HG03139 (cell line): ENCODE measurements at regions not wholly inside any gene's neighbourhood (a gene's known extent, or its start where the extent isn't known, plus 50 kb on each side); places are given as distances from the start of the nearest gene placed in this dataset.

Experiments used
- ATAC-seq: cut with Tn5 transposase; IDR thresholded peaks from one replicate; pipeline ENCODE4 v1.9.1; 2021; ENCODE audit not compliant: unreplicated experiment

DNA sequence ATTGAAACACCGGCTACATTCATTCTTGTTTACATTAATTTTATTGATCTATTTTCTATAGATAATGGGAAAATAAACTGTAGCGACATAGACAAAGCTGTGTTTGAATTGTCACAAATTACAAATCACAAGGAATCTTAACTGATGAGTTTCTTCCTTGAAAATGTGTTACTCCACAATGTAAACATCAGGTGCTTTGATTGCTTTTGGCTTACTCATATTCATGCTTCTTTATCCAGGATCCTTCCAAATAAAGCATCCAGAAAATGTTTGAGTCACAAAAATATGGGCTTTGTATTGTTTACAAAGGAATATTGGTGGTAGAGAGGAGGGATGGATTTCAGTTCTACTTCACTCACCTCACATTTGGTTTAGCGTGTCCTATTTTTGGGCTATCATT, 64.0 kb downstream of the BMP2 start:
- ATAC-seq: no peak

DNA sequence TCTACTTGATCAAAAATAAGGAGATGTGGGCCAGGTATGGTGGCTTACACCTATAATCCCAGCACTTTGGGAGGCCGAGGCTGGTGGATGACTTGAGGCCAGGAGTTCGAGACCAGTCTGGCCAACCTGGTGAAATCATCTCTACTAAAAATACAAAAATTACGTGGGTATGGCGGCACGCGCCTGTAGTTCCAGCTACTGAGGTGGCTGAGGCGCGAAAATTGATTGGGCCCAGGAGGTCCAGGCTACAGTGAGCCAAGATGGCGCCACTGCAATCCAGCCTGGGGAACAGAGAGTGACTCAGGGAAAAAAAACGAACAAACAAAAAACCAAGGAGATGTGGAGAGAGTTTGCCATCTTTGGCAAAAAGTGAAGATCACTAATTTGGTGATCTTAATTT, 65.3 kb downstream of the BMP2 start:
- no peak for ATAC-seq

DNA sequence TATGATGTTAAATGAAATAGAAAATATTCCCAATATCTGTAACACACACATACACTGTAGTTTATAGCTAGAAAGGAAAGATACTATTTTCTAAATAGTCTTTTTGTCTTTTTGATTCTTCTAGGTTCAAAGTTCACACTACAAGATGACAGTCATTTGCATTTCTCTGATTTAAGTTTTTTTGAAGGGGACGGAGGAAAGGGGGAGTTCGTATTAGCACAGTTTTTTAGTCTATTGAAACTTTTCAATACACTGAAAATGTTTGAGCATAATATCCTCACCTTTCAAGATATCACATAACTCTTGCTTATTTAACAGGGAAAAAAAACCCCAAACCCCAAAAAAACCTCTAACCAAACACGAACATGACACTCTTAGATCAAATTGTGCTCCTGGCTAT, 68.1 kb downstream of the BMP2 start:
- no peak for ATAC-seq

DNA sequence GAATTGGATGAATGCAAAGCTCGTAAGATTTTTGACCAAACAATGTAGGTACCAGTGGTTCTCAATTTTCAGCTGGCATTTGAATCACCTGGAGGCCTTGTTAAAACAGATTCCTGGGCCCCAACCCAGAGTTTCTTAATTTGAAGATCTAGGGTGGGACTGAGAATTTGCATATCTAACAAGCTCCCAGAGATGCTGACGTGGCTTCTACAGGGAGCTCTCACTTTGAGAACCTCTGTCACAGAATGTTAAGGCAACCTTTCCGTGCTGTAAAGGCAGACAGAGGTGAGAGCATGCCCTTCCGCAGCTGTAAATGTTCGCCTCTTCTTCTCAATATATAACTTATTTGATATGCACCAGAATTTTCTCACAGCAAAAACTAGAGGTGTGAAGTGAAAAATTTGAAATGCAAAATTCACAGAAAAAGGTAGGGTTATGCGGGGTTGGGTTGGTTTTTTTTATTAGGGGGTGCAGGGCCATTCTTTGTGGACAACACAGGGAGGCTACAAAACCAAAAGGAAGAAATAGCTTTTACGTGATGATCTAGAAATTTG, 69.4 kb downstream of the BMP2 start:
- no peak for ATAC-seq

DNA sequence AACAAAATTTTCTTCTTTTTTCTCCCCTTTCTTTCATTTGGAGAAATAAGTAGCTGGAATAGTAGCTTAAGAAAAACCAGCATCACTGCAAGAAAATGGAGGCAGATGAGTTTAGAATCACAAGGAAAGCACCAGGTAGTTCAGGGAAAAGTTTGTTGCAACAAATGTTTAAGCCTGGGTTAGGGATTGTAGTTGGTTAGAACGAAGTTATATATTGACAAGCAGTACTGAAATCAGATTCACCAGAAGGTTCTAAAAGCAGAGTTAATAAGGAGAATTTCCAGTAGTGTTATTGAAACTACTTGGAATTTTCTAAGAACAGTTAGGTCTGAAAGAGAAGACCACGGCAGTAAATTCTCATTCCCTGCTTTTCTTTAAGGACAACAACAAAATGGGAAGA, 70.2 kb downstream of the BMP2 start:
- ATAC-seq: no peak

DNA sequence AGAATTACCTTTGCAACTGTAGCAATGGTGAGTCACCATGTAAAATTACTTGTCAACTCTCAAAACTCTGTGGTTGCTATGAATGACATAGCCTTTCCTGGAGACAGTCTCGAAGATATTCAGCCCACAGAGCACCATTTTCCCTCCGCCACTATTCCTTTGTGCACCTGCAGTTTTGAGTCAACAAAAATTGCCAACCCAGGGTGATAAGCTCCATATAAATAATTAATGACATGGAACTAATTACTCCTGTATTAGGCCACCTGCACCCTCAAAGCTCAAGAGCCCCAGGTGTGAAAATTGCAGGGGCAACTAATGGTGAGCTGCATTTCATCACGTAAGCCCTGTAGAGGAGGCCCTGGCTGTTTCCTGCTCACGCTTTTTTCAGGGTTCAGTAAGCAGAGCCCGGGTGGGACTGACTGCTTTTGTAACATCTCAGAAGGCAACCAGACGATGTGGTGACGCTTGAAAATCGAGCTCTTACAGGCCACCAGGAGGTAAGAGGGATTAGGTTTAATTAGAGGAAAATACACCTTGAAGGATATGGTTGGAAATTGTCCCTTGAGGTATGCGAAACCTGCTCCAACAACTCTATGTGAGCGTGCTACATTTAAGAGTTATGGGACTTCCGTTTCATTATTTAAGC, 70.8 kb downstream of the BMP2 start:
- ATAC-seq: no peak

DNA sequence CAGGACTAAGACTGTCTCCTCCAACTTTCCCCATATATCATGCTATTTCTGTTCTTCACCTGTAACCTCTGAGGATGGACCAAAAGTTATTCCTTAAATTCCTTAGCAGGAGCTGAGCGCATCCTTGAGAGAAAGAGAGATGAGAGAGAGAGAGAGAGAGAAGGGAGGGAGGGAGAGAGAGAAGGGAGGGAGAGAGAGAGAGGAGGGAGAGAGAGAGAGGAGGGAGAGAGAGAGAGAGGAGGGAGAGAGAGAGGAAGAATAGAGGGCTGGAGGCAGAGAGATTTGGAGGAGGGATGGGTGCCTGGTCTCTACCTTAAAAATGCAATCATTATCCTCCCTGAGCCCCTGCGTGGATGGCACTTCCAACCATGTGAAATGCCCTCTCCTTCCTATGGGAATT, 73.6 kb downstream of the BMP2 start:
- no peak for ATAC-seq

DNA sequence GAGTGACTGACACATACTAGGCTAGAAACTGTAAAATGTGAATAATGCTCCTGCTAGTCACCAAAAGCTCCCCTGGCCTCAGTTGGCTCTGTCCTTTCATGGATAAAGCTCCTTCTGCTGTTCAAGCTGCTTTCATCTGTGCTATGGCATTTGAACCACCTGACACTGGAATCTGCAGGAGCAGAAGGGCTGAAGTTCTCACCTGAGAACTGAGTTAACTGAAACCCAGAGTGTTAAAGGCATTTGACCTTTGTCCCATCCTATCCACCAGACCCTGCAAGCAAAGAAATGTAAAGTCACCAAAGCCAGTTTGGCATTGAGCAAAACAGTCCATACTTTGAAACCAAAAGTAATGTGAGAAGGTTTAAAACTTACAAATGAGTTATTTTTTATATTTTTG, 77.7 kb downstream of the BMP2 start:
- ATAC-seq: no peak

DNA sequence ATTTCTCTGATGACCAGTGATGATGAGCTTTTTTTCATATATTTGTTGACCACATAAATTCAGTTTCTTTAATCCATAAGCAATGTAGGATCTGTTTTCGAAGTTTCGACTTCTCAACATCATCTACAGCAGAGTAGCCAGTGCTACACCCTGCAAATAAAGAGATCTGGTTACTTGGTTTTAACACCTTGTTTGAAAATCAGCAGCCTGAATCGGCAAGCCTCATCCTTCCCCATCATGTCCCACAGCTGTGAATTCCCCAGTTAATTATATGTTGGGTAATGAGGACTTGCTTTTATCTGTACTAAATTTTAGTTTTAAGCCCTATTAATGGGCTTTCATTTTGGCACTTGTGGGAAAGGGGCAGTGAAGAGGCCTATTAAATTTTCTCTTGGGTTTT, 80.6 kb downstream of the BMP2 start:
- ATAC-seq: no peak

DNA sequence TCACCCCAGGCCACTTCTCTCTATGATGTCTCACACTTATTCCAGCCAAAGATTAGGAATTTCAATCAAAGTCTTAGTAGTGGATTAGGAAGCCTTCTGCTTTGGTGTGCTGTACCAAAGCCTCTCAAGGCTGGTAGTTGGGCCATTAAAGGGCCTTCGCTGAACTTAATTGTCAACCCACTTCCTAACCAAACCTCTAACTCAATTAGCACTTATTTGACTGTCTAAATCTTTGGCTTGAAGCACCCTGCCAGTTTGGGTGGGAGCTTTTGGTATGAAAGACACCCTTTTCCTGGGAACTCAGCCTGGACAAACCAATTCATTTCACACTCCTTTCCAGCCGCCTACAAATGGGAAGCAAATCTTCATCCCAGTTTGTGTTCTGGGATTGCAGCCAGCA, 81.5 kb downstream of the BMP2 start:
- no peak for ATAC-seq

DNA sequence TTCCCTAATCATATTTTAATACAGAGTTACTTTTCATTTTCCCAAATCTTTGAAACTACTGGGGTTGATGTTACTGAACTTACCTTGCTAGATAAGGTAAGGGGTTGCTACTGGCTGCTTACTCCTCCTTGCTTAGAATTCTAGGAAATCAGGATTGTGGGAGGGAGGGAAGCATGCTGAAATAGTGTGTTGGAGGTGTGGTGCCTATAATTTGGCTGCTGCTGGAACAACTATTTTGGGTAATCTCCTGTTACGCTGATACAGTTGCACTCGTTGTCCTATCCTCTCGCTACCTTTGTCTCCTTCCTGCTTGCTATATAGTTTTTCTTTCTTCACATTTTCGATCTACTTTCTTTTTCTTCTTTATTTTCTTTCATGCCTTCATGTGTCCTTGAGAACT, 83.7 kb downstream of the BMP2 start:
- ATAC-seq: no peak

DNA sequence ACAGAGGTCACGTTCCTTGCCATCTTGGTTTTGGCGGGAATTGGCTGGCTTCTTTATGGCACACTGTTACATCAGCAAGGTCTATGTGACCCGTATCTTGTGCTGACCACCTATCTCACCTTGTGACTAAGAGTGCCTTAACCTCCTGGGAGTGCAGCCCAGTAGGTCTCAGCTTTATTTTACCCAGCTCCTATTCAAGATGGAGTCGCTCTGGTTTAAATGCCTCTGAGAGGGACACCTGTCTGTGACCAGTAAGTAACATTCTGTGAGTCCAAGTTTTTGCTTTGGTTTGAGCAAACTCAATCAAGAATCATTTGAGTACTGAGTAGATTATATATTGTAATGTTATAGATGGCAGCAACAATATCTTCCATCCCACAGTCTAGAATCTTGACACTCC, 85.0 kb downstream of the BMP2 start:
- ATAC-seq: no peak

DNA sequence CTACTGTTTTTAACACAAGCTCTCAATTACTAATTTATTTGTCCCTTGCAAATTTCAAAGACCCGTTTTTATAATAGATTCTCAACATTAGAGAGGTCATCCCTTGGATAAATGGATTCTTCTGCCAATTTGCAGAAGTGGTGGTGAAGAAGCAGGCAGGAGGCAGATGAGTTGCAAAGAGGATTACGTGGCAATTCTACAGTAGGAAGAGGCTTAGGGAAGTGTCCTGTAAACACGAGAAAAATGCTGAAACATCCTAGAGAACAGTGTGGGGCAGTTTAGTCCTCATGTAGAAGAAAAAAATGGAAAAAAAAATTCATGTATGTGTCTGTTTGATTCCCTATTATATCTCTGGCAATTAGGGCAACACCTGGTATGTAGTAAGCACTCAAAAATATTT, 87.6 kb downstream of the BMP2 start:
- ATAC-seq: no peak

DNA sequence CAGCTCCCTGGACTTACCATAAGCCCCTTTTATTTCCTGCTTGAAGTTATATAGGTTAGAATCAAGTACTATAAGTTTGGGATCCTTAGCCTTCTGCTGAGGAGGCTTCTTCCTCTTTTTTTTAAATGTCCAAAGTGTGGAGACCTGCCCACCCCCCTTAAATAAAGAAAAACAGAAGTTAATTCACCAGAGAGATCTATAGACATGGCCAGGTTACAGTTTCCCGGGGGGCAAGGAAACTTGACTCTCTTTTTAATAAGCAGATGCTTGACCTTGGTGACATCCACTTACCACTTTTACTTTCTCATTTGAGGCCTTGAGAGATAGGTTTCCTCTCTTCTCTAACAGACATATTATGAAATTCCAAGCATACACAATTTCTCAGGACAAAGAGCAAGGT, 88.3 kb downstream of the BMP2 start:
- no peak for ATAC-seq

DNA sequence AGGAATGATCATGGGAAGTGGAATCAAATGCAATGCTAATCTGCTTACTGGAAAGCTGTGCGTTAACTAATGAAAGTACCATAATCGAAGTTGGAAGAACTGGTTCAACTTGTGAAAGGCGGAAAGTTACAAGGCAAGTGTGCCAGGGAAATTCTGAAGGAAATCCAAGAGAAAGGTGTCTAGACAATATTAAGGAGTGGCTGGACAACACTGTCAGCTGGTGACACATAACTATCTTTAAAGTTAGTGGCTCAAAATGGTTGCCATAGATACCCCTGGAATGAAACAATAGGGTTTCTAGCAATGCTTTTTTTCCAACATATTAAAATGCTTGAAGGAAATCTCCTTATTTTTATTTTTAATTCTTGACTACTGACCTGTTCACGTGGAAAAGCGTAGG, 90.4 kb downstream of the BMP2 start:
- no peak for ATAC-seq

DNA sequence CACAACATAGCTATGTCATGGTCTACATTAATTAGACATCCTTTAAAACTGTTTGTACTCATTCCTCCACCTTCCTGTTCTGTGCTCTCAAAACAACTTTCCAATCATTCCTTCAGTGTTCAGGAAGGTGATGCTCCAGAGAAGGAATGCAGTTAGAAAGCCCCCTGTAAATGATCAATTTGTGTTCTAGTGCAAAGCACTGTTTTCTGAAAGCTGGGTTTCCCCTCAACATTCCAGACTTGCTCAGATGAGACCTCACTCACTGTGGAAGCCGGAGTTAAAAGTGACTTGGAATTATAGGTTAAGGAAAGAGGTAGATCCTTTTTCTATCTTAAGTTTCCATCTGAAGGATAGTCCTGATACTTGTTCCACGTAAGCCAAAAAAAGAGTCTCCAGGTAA, 95.9 kb downstream of the BMP2 start:
- ATAC-seq: no peak

DNA sequence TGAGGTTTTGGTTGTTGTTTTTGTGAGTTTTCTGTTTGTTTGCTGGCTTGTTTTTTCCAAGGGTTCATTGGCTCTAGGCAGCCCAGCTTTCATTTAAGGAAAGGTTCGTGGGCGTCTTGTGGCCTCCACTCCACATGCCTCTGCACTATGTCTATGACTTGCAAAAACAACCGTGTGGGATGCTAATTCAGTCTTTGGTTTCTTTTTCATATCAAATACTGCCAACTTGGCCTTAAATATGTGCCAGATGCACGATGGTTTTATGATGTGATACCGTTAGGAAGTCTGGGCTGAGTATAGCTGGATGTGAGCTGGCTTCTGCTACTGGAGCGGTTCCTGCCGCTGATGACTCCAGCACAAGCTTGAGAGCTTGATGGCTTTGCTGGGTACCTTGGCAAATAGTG, 96.3 kb downstream of the BMP2 start:
- no peak for ATAC-seq

DNA sequence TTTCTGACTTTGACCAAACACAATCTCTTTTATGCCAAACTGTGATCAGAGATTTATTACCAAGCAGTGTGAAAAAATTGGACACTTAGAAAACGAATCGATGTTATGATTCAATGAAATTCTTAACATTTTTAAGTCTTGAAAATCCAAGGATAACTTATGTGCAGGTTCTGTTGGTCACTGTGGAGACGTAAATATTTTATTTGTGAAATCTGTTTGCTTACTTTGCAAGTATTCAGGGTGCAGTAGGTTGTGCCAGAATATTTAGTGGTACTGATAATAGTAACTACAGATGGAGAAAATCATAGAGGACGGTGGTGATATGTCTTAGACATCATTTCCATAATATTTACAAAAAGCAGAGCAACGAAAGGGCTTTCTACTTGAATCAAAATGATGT, 97.3 kb downstream of the BMP2 start:
- no peak for ATAC-seq

DNA sequence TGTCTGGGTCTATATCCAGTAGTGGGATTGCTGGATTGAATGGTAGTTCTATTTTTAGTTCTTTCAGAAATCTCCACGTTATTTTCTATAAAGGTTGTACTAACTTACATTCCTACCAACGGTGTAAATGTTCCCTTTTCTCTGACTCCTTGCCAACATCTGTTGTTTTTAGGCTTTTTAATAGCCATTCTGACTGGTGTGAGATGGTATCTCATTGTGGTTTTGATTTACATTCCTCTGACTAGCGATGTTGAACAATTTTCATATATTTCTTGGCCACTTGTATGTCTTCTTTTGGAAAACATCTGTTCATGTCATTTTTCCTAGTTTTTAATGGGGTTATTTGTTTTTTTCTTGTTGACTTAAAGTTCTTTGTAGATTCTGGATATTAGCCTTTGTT, 99.3 kb downstream of the BMP2 start:
- no peak for ATAC-seq

DNA sequence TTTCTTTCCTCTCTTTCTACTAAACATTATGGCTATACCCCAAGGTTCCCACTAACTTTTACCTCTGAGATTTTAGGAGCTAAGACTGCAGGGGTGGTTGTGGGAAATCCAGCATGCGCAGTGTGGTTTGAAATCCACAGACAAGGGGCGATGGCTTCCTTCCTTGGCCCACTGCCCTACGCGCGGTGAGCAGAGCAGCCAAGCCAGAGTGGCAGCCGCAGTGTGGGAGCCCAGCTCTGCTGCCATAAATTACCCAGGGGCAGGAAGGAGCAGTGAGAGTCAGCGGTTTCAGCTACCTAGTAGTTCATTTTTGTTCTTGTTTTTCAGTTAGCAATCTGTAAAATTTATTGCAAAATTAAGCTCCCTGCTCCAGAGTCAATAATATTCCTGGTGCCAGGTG, 101.4 kb downstream of the BMP2 start:
- ATAC-seq: no peak

DNA sequence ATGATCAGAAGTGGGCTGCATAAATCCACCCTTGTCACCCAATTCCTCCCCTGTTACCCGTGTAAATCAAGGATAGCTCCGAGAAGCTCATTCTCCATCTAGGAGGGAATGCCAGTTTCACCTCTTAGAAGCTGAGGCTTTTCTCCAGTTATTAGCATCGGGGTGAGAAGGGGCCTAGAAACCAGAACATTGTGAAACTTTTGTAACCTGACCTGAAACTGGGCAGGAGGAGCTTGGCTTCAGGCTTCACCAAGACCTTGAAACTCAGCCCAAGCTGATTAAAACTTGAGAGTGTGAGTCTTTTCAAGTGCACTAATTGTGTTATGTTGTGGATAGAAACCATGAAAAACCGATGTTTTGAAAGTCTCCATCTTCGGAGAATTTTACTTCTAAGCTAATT, 103.1 kb downstream of the BMP2 start:
- no peak for ATAC-seq

DNA sequence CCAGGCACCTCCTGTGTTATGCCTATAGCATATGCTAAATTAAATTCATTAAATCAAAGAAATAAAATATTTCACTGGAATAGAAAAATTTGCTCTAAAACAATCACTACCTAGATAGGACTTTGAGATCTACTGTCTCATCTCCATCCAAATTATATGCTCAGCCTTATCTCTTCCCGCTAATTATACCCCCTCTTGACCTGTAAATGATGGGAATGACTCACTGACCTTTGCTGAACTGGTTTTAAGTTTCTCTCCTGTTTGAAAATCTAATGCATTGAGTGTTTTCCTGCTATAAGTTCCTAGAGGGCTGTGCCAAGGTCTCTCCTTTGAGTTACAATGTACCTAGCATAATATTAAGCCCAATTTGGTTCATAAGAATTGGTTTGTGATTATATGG, 110.1 kb downstream of the BMP2 start:
- ATAC-seq: no peak

DNA sequence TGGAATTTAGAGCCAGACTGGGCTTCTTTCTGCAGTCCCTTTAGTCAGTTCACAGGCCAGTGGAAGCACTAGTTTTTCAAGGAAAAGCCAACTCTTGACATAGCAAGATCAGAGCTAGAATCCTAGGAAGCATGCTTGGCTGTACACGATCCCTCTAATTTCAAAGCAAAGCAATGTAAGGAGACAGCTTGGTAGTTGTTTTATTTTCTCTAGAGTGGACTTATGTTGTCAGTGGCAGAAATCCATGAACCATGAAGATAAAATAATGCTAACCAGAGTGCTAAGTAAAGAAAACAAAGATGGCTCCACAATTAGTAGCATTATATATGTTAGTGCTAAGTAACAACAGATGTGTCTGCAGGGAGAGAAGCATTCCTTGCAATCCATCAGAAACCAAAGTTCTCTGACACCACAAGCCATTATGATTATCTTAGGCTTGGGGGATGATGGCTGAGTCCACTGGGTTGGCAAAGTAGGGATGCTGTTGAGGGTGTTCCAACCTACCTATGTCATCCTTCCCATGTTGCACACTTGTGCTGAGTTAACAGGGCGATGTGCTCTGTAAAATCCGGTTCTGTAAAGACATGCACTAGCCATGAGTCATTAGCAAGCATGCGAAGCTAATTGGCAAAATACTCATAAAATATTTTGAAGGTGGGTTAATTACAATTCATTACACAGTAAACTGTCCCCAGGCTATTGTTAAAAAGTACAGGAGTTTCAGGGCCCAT, 115.2 kb downstream of the BMP2 start:
- no peak for ATAC-seq
